HEK293T (cell line): ENCODE measurements at regions not wholly inside any gene's neighbourhood (a gene's known extent, or its start where the extent isn't known, plus 50 kb on each side); places are given as distances from the start of the nearest gene placed in this dataset.

Source experiments
- BHLHE40 ChIP-seq: fragments of 450-650 bp; IDR thresholded peaks from 2 replicates; pipeline ENCODE4 v1.6.1; 2016; ENCODE audit warnings: mild to moderate bottlenecking, moderate library complexity, borderline replicate concordance
- FOXA1 ChIP-seq: fragments of 450-650 bp; IDR thresholded peaks from 2 replicates; pipeline ENCODE4 v1.6.1; 2016; ENCODE audit warnings: mild to moderate bottlenecking
- FOXK2 ChIP-seq: fragments of 450-650 bp; IDR thresholded peaks from 2 replicates; pipeline ENCODE4 v1.6.1; 2016; ENCODE audit warnings: mild to moderate bottlenecking
- SUZ12 ChIP-seq: fragments of 450-650 bp; IDR thresholded peaks from 2 replicates; pipeline ENCODE4 v1.6.1; 2016; ENCODE audit warnings: mild to moderate bottlenecking
- TARDBP ChIP-seq: fragments of 450-650 bp; IDR thresholded peaks from 2 replicates; pipeline ENCODE4 v1.6.1; 2016

DNA sequence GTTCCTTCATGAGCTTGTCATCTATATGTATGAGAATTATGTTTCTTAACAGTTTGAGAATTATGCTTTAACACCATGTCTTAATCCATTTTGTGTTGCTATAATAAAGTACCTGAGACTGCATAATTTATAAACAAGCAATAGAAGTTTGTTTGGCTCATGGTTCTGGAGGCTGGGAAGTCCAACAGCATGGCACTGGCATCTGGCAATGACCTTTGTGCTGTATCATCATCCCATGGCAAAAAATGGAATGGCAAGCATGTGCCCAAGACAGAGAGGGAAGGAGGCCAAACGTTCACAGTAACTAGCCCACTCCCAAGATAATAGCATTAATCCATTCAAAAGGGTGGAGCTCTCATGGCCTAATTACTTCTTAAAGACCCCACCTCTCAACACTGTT lies 67.6 kb downstream of the MTX3 start:
- no peak for TF ChIP-seq TARDBP
- TF ChIP-seq FOXK2 = no peak
- TF ChIP-seq BHLHE40 = no peak
- TF ChIP-seq SUZ12 = no peak
- no peak for TF ChIP-seq FOXA1
